SK-N-SH treated with all-trans-retinoic acid at 6 μM for 48 hours (cell line): ENCODE measurements at regions not wholly inside any gene's neighbourhood (a gene's known extent, or its start where the extent isn't known, plus 50 kb on each side); places are given as distances from the start of the nearest gene placed in this dataset.

ENCODE experiments used
- GLIS3 ChIP-seq: fragments of 250-450 bp; sonication (Bioruptor Pico); IDR thresholded peaks from 2 replicates; pipeline ENCODE4 v1.5.0; 2020; ENCODE audit warnings: mild to moderate bottlenecking, moderate library complexity
- OSR1 ChIP-seq: fragments of 250-450 bp; sonication (Bioruptor Pico); IDR thresholded peaks from 2 replicates; pipeline ENCODE4 v1.8.0; 2022; ENCODE audit warnings: moderate library complexity, mild to moderate bottlenecking, inconsistent platforms
- RARB ChIP-seq: fragments of 250-450 bp; sonication (Bioruptor Pico); IDR thresholded peaks from 2 replicates; pipeline ENCODE4 v1.8.0; 2021; ENCODE audit warnings: mild to moderate bottlenecking, moderate library complexity
- SNAI2 ChIP-seq: fragments of 250-450 bp; sonication (Bioruptor Pico); IDR thresholded peaks from 2 replicates; pipeline ENCODE4 v1.5.0; 2020; ENCODE audit warnings: mild to moderate bottlenecking, moderate library complexity
- TCF4 ChIP-seq: fragments of 250-450 bp; sonication (Bioruptor Pico); IDR thresholded peaks from 2 replicates; pipeline ENCODE4 v1.8.0; 2021; ENCODE audit warnings: mild to moderate bottlenecking, moderate library complexity, borderline replicate concordance
- TOX ChIP-seq: fragments of 250-450 bp; sonication (Bioruptor Pico); IDR thresholded peaks from 2 replicates; pipeline ENCODE4 v1.8.0; 2021; ENCODE audit warnings: mild to moderate bottlenecking, moderate library complexity, borderline replicate concordance
- ZNF70 ChIP-seq: fragments of 450-650 bp; formaldehyde crosslinking; IDR thresholded peaks from 2 replicates; pipeline ENCODE4 v1.5.0; 2020; ENCODE audit warnings: mild to moderate bottlenecking, moderate library complexity
- TF ChIP-seq, protein P1 (sequence below): fragments of 250-450 bp; sonication (Bioruptor Pico); IDR thresholded peaks from 2 replicates; pipeline ENCODE4 v1.5.0; 2020; ENCODE audit warnings: mild to moderate bottlenecking, moderate library complexity
- TF ChIP-seq, protein P2 (sequence below): fragments of 250-450 bp; sonication (Bioruptor Pico); IDR thresholded peaks from 2 replicates; pipeline ENCODE4 v1.5.1; 2020; ENCODE audit warnings: low read depth, mild to moderate bottlenecking, moderate library complexity
- TF ChIP-seq, protein P3 (sequence below): fragments of 250-450 bp; sonication (Bioruptor Pico); IDR thresholded peaks from 2 replicates; pipeline ENCODE4 v1.8.0; 2021; ENCODE audit warnings: low read depth, mild to moderate bottlenecking, moderate library complexity, borderline replicate concordance

DNA sequence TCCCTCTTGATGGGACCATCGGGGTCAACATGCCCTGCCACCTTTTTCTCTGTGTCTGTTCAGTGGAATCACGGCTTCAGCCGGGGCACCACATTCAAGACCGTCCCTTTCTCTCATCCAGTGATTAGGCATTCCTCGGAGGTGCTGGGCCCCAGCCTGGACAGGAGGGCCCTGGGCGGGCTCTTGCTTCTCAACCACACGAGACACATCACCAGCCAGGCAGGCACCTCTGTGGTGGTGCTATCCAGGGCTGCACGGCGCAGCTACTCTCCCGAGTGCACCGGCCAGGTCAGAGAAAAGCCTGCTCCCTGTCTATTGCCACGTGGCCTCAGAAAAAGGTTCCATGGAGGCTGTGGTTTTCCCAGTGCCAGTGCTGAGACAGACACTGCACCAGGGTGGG is 255.2 kb upstream of the IRX1 start:
- no peak for TF ChIP-seq TCF4 (CRISPR knock-in tag)
- no peak for TF ChIP-seq RARB (CRISPR knock-in tag)
- no peak for TF ChIP-seq ZNF70 (CRISPR knock-in tag)
- TF ChIP-seq GLIS3 (CRISPR knock-in tag): no peak
- TF ChIP-seq, protein P1, sequence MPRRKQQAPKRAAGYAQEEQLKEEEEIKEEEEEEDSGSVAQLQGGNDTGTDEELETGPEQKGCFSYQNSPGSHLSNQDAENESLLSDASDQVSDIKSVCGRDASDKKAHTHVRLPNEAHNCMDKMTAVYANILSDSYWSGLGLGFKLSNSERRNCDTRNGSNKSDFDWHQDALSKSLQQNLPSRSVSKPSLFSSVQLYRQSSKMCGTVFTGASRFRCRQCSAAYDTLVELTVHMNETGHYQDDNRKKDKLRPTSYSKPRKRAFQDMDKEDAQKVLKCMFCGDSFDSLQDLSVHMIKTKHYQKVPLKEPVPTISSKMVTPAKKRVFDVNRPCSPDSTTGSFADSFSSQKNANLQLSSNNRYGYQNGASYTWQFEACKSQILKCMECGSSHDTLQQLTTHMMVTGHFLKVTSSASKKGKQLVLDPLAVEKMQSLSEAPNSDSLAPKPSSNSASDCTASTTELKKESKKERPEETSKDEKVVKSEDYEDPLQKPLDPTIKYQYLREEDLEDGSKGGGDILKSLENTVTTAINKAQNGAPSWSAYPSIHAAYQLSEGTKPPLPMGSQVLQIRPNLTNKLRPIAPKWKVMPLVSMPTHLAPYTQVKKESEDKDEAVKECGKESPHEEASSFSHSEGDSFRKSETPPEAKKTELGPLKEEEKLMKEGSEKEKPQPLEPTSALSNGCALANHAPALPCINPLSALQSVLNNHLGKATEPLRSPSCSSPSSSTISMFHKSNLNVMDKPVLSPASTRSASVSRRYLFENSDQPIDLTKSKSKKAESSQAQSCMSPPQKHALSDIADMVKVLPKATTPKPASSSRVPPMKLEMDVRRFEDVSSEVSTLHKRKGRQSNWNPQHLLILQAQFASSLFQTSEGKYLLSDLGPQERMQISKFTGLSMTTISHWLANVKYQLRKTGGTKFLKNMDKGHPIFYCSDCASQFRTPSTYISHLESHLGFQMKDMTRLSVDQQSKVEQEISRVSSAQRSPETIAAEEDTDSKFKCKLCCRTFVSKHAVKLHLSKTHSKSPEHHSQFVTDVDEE: no peak
- no peak for TF ChIP-seq SNAI2 (CRISPR knock-in tag)
- TF ChIP-seq OSR1 (CRISPR knock-in tag): no peak
- TF ChIP-seq TOX (CRISPR knock-in tag): no peak
- TF ChIP-seq, protein P2, sequence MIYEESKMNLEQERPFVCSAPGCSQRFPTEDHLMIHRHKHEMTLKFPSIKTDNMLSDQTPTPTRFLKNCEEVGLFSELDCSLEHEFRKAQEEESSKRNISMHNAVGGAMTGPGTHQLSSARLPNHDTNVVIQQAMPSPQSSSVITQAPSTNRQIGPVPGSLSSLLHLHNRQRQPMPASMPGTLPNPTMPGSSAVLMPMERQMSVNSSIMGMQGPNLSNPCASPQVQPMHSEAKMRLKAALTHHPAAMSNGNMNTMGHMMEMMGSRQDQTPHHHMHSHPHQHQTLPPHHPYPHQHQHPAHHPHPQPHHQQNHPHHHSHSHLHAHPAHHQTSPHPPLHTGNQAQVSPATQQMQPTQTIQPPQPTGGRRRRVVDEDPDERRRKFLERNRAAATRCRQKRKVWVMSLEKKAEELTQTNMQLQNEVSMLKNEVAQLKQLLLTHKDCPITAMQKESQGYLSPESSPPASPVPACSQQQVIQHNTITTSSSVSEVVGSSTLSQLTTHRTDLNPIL (CRISPR knock-in tag): no peak
- TF ChIP-seq, protein P3, sequence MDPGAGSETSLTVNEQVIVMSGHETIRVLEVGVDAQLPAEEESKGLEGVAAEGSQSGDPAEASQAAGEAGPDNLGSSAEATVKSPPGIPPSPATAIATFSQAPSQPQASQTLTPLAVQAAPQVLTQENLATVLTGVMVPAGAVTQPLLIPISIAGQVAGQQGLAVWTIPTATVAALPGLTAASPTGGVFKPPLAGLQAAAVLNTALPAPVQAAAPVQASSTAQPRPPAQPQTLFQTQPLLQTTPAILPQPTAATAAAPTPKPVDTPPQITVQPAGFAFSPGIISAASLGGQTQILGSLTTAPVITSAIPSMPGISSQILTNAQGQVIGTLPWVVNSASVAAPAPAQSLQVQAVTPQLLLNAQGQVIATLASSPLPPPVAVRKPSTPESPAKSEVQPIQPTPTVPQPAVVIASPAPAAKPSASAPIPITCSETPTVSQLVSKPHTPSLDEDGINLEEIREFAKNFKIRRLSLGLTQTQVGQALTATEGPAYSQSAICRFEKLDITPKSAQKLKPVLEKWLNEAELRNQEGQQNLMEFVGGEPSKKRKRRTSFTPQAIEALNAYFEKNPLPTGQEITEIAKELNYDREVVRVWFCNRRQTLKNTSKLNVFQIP (CRISPR knock-in tag): no peak
